Mucosa of descending colon (tissue), 3 donors: ENCODE measurements at regions not wholly inside any gene's neighbourhood (a gene's known extent, or its start where the extent isn't known, plus 50 kb on each side); places are given as distances from the start of the nearest gene placed in this dataset.

Experiments
- ATAC-seq: fragments of 200-7000 bp; cut with Tn5 transposase; one replicate; pipeline ENCODE4 v1.9.1; 2020; ENCODE audit warnings: mild to moderate bottlenecking, moderate library complexity
- DNase-seq, 3 donors: peaks; one replicate each; pipeline ENCODE4 v3.0.0-alpha.2; 2020
- H3K36me3 ChIP-seq: fragments of 200-600 bp; one replicate; pipeline ENCODE4 v1.8.0; 2021; ENCODE audit warnings: low read depth, mild to moderate bottlenecking
- H3K4me1 ChIP-seq: fragments of 200-600 bp; one replicate; pipeline ENCODE4 v1.8.0; 2021; ENCODE audit warnings: low read depth, mild to moderate bottlenecking
- H3K4me3 ChIP-seq: fragments of 200-600 bp; one replicate; pipeline ENCODE4 v1.8.0; 2021; ENCODE audit warnings: mild to moderate bottlenecking
- H3K9me3 ChIP-seq: fragments of 200-600 bp; one replicate; pipeline ENCODE4 v1.8.0; 2021; ENCODE audit warnings: mild to moderate bottlenecking
- intact Hi-C, 2 donors: fragments of 100-400 bp; cut with DNase I in 1 of 2; cut with micrococcal nuclease in 1 of 2; formaldehyde crosslinking; loops; one replicate each; pipeline versions ENCODE4 v1.11.0 to v1.11.1; 2022; cut with DNase I, micrococcal nuclease
- TF ChIP-seq, protein P1 (sequence below): fragments of 200-600 bp; IDR thresholded peaks from one replicate; pipeline ENCODE4 v1.8.0; 2022; ENCODE audit warnings: antibody characterized with exemption, mild to moderate bottlenecking
- donor health status: DM: no; HTN: no; CAD: no; lungs with moderate emphysema.
- donor health status: DM: no; HTN: no; CAD: no.
- donor health status: DM: no; HTN: yes; CAD: no.

DNA sequence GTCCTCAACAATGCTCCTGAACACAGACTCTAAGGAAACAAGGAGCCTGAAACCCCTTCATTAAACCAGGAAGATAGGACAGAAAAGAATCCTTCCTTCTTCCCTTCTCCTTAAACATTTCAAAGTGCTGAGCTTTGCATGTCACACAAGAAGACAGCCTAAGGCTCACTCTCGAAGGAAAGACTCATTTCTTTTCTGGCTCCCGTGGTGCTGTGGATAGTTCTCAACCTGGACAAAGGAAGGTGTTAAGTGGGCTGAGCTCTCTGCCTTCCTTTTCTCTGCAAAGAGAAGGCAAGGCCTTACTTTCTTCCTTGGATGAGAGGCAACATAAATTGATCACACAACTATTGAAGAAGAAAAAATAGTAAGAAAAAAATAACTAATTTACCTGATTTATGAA is 452.4 kb upstream of the DDI1 start:
- Histone ChIP-seq H3K9me3 (no peaks in the 10 kb centered on the region), H3K4me3 (no peak overlapping the region), H3K4me1 (no peaks in the 10 kb centered on the region), H3K36me3 (no peaks in the 10 kb centered on the region)
- no peak for DNase-seq
- no peak for ATAC-seq
- intact Hi-C loops: no loop called here
- TF ChIP-seq, protein P1, sequence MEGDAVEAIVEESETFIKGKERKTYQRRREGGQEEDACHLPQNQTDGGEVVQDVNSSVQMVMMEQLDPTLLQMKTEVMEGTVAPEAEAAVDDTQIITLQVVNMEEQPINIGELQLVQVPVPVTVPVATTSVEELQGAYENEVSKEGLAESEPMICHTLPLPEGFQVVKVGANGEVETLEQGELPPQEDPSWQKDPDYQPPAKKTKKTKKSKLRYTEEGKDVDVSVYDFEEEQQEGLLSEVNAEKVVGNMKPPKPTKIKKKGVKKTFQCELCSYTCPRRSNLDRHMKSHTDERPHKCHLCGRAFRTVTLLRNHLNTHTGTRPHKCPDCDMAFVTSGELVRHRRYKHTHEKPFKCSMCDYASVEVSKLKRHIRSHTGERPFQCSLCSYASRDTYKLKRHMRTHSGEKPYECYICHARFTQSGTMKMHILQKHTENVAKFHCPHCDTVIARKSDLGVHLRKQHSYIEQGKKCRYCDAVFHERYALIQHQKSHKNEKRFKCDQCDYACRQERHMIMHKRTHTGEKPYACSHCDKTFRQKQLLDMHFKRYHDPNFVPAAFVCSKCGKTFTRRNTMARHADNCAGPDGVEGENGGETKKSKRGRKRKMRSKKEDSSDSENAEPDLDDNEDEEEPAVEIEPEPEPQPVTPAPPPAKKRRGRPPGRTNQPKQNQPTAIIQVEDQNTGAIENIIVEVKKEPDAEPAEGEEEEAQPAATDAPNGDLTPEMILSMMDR: no peak

- no peaks in the 10 kb centered on the region for H3K4me1 ChIP-seq
- H3K36me3 ChIP-seq: no peaks in the 10 kb centered on the region
- H3K9me3 ChIP-seq: no peaks in the 10 kb centered on the region
- ATAC-seq (no peak), DNase-seq (no peak)
- TF ChIP-seq, protein P1: no peak
- H3K4me3 ChIP-seq: no peak overlapping the region
- intact Hi-C loops: no loop called here
Observed at GRCh38 chr11:103584720-103585119, 451.7 kb upstream of the DDI1 start.

GRCh38 chr11:103585401-103585800 is 451.0 kb upstream of the DDI1 start:
- no peaks in the 10 kb centered on the region for H3K9me3 ChIP-seq
- TF ChIP-seq, protein P1: no peak
- intact Hi-C loops: no loop called here
- H3K4me1 ChIP-seq: no peaks in the 10 kb centered on the region
- H3K4me3 ChIP-seq: no peak overlapping the region
- ATAC-seq (no peak), DNase-seq (no peak)
- no peaks in the 10 kb centered on the region for H3K36me3 ChIP-seq

DNA sequence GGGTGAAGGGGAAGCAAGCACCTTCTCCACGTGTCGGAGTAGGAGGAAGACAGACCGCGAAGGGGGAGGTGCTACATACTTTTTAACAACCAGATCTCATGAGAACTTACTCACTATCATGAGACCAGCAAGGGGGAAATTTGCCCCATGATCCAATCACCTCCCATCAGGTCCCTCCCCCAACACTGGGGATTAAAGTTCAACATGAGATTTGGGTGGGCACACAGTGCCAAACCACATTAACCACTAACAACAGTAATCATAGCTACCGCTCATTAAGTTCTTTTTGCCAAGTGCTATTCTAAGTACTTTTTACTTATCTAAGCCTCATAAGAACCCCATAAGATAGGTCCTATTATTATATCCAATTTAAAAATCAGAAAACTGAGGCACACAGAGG is 450.5 kb upstream of the DDI1 start:
- Histone ChIP-seq H3K9me3 (no peaks in the 10 kb centered on the region), H3K36me3 (no peaks in the 10 kb centered on the region), H3K4me3 (no peak overlapping the region), H3K4me1 (no peaks in the 10 kb centered on the region)
- no peak for ATAC-seq
- DNase-seq: no peak
- intact Hi-C loops: no loop called here
- TF ChIP-seq, protein P1: no peak

DNA sequence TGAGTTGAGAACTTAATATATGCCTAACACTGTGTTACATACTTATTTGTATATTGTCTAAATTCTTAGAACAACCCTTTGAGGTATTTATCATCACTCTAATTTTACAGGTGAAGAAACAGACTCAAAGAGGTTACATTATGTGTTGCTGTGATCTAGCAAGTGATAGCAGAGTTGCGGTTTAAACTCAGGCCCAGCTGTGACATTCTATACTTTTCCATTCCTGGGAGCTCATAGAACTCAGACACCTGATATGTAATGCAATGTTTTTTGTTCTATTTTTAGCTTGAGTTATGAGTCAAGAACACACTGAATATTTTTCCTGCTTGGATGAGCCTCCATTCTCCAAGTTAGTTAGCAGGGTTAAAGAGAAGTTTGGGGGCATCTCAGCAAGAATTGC is 449.7 kb upstream of the DDI1 start:
- no peak for ATAC-seq
- Histone ChIP-seq H3K36me3 (no peaks in the 10 kb centered on the region), H3K4me1 (no peaks in the 10 kb centered on the region), H3K9me3 (no peaks in the 10 kb centered on the region), H3K4me3 (no peak overlapping the region)
- TF ChIP-seq, protein P1: no peak
- no peak for DNase-seq
- intact Hi-C loops: no loop called here
